ENCODE measurements at regions not wholly inside any gene's neighbourhood (a gene's known extent, or its start where the extent isn't known, plus 50 kb on each side); places are given as distances from the start of the nearest gene placed in this dataset.

DNA sequence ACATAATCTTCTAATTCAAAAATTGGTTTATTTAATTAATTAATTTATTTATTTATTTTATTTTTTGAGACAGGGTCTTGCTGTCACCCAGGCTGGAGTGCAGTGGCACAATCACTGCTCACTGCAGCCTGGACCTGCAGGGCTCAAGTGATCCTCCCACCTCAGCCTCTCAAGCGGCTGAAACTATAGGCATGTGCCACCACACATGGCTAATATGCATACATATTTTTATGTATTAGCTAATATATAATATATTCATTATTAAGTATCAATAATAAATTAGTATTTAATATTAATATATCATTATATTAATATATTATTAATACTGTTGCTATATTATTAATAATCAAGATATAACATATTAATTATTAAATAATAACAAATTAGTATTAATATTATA lies 406.7 kb downstream of the GPATCH2 start:
- no peak for DNase-seq (ENCODE audit: low read depth in 2 of 3, low spot score in 2 of 3)

DNA sequence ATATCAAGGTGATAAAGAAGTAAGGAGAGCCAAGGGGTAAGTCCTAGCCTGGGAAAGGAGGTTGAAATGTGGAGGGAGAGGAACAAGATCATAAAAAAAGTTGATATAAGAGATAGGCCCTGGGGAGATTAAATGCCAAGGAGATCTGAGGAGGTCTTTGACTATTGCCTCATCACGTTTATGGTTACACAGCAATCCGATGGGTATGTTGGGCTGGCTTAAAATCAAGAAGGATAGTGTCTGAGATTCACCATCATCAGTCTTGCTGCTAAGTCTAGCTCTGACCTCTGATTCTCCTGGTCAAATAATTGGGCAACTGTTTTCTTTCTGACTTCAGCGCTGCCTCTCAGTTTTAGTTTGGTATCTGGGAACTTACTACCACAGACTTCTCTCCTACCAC lies 416.3 kb downstream of the GPATCH2 start:
- no peak for DNase-seq (ENCODE audit: low read depth in 2 of 3, low spot score in 2 of 3)

DNA sequence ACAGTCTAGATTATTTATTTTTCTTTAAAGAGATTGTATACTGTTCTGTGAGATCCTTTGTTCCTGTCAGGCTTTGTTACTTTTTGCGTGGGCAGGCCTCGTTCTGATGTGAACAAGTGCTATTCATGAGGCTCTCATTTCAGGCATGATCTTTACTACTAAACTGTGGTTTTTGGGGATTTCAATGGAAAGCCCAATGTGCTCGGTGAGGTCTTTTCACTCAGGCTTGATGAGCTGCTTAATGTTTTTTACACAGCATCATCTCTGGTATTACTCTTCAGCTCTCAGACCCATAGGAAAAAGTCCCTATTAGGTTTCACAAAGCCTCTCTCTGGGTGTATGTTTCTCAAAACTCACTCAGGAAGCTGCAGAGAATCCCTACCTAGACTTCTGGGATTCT lies 419.4 kb downstream of the GPATCH2 start:
- no peak for DNase-seq (ENCODE audit: low read depth in 2 of 3, low spot score in 2 of 3)

DNA sequence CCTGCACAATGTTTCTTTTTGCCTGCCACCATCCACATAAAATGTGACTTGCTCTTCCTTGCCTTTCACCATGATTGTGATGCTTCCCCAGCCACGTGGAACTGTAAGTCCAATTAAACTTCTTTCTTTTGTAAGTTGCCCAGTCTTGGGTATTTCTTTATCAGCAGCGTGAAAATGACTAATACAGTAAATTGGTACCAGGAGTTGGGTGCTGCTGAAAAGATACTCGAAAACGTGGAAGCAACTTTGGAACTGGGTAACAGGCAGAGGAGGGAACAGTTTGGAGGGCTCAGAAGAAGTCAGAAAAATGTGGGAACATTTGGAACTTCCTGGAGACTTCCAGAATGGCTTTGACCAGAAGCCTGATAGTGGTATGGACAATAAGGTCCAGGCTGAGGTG lies 425.3 kb downstream of the GPATCH2 start:
- DNase-seq (ENCODE audit: low read depth in 2 of 3, low spot score in 2 of 3): no peak

DNA sequence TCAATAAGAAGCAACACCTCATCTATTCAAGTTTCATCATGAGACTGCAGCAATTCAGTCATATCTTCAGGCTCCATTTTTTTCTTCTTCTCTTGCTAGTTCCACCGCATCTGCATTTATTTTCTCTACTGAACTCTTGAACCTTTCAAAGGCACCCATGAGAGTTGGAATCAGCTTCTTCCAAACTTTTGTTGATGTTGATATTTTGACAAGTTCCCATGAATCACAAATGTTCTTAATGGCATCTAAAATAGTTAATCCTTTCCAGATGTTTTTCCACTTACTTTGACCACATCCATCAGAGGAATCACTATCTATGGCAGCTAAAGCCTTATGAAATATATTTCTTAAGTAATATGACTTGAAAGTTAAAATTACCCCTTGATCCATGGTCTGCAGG lies 434.3 kb downstream of the GPATCH2 start:
- no peak for DNase-seq (ENCODE audit: low read depth in 2 of 3, low spot score in 2 of 3)

DNA sequence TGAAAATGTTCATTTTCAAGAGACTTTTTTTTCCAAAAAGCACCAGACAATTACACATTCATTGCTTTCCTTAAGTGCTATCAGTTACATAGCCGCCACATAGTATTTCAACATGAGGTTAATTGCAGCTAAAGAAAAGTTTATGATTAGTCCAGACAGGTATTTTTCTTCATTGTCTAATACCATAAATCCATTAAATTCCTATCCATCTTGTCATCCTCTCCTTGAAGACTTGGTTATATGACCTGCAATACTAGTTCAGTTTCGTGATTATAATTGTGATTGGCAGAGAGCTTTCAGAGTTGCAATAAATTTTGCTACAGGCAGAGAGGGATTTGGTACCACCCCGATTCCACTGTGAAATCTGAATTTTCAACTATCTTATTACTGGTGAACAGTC lies 437.7 kb downstream of the GPATCH2 start:
- DNase-seq (ENCODE audit: low read depth in 2 of 3, low spot score in 2 of 3): no peak

DNA sequence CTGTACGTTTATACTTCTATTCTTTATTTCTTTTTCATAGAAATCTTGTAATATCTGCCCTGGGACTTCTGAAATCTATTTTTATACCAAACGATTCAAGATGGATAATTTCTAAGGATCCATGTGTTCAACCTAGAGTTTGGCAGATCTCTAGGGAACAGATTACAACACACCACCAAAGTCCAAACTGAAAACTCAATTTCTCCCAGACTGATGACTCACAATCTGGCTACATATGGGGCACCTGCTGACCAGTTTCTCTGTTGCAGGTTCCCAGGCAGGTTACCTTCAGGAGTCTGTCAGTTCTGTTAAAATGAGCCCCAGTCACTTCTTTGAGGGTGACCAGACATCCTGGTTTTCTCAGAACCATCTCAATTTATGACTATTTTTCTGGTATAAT lies 439.4 kb downstream of the GPATCH2 start:
- no peak for DNase-seq (ENCODE audit: low read depth in 2 of 3, low spot score in 2 of 3)

DNA sequence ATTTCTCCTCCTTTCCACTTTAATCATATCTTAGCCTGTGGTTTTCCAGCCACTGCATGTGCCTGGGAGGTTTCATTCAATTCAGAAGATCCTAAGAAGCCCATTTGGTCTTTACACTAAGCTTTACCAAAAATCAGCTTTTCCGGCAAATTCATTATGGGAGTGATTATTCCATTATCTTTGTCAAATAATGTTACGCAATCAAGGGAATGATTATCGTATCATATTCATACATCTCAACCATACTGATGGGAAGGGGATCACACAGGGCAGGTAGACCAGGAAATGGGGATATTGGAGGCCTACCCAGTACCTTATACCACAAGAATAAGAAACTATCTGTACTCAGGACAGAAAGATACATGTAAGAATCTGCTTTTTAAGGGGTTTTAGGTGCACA lies 440.5 kb downstream of the GPATCH2 start:
- no peak for DNase-seq (ENCODE audit: low read depth in 2 of 3, low spot score in 2 of 3)

DNA sequence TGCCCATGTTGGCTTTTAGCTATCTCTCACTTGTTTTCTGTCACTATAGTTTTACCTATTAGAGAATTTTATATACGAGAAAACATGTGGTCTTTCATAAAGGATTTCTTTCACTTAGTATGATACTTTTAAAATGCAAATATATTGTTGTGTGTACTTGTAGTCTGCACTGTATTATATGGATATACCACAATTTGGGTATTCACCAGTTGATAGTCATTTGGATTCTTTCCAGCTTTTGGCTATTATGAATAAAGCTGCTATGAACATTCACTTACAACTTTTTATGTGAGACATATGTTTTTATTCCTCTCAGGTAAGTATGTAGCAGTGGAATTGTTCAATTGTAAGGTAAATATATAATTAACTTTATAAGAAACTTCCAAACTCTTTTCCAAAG lies 441.5 kb downstream of the GPATCH2 start:
- no peak for DNase-seq (ENCODE audit: low read depth in 2 of 3, low spot score in 2 of 3)

DNA sequence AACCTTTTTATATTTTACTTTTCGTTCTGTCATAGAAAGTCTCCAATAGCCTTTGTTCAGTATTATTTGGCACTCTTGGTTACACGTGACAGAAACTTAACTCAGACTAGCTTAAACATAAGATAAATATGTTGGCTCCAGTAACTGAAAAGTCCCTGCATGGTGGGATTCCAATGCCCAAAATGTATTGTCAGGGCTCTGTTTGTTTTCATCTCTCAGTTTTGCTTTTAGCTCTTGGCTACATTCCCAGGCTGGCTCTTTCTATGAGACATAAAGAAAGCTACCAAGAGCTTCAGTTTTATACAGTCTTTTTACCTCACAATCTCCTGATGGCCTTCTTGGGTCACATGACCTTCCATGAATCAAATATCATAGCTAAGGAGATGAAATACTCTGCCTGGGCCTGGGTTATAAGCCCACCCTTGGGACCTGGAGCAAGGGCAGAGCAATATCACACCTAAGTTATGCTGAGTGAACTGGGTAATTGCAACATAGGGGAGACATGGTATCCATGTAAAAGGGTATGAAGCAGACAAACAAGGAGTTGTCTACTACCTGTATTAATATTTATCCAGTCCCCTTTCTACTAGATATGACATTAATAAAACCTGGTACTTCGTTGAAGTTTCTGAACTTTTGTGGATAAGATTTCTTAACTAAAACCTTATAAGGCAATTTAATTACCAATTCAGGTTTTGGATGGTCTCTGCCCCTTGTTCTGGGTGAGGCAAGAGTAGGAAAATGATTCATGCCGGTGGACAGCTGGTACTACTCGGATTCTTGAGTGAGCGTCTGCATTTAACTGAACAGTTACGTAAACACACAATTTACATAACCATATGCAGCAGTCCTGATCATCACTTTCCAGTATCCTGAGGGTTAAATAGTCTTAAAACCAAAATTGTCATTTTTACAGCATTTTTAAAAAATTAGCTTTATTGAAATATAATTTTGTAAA lies 442.3 kb downstream of the GPATCH2 start:
- no peak for DNase-seq (ENCODE audit: low read depth in 2 of 3, low spot score in 2 of 3)

DNA sequence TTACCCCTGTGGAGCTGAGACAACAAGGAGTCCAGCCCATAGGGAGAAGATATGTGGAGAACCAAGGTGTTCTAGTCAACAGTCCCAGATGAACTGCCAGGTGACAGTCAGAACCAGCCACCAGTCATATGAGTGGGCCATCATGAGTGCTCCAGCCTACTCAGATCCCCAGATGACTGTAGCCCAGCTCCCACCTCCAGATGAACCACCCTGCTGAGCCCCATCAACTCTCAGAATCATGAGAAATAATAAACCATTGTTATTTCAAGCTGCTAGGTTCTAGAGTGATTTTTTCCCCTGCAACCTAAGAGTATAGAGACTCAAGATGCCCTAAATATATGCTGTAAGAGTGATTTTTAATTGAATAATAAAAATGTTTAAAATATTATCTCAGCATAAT lies 444.2 kb downstream of the GPATCH2 start:
- DNase-seq (ENCODE audit: low read depth in 2 of 3, low spot score in 2 of 3): no peak

DNA sequence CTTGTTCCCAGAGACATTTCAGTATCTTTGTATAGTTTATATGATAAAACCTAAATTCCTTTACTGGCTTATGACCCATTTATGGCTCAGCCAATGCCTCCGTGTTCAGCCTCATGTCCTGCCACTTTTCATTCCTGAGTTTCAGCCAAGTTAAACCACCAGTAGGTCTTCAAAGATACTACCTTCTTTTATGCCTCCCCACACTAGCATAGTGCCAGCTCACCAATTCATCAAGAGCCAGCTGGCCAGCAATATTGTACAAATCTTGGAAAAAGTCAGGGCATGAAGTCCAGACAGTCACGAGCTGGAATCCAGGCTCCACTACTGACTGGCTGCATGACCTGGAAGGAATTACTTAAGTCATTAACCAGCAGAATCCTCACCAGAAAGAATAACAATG lies 446.0 kb downstream of the GPATCH2 start:
- DNase-seq (ENCODE audit: low read depth in 2 of 3, low spot score in 2 of 3): no peak

DNA sequence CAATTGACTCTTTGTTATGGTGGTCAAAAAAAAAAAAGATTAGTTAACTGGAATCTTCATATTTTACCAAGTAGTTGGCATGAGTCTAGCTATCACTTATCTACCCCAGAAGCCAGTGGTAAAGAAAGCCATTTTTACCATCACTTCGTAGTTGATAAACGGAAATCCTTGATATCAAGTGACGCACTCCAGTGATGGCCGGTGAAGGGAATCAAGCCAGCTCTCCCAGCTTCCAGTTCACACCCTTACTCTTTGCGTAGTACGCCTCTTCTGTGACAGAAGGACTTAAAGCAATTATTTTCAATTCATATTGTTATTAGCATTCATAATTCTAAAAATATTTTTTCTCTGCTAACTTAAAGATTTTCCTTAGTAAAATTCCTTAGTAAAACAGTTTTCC lies 447.9 kb downstream of the GPATCH2 start:
- DNase-seq (ENCODE audit: low read depth in 2 of 3, low spot score in 2 of 3): no peak

DNA sequence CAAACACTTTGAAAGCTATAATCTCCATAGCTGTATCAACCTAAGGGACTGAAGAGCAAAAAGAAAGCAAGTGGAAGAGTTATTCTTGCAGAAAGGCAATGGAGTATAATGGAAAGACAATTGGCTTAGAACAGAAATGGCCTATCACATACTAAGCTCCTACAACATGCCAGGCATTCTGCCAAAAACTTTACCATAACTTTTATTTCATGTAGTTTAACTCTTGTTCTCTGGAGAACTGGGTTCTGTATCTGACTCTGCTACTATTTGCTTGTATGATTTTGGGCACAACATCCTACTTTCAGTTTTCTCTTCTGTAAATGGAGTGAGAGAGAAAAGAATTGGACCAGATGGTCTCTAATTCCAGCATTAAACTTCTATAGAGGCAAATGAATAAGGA lies 449.1 kb downstream of the GPATCH2 start:
- DNase-seq (ENCODE audit: low read depth in 2 of 3, low spot score in 2 of 3): no peak

DNA sequence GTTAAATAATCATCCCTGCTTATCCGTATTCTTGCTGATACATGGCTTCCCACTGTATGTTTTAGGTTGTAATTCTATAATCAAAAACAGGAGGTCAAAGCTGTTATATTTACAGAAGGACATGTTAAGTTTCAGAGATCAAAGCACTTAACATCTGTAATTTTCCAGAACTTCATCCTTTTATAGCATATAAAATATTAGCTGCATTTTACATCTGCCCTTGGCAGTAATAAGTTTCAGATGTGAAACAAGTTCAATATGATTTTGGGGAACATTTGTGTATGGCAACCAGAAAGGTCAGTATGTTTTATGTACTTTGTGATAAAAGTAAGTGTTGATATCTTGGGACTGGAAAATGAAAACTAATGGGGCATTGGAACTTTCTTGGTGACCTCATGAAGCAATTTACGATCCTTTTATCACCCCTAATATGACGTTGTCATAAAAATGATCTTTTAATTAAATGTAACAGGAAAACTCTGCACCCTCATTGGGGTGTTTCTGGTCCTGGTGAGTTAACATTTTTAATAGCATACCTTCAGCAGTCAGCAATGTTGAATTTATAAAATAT lies 449.6 kb downstream of the GPATCH2 start:
- no peak for DNase-seq (ENCODE audit: low read depth in 2 of 3, low spot score in 2 of 3)

DNA sequence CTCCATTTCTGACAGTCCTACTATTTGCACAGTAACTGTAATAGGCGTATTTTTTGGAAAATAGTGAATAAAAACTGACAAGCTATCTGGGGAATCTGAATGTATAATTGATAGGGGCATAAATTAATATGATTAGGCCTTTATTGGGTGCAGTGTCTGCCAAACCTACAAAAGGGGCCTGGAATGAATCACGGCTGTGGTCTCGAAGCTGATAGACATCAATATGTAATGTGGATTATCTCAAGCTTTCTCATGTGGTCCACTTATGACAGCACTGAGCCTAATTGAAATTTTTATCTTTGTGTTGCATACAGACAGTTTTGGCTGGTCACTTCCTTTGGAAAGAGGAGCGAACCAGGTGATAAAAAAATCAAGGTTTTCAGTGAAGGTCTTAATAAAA lies 450.4 kb downstream of the GPATCH2 start:
- DNase-seq (ENCODE audit: low read depth in 2 of 3, low spot score in 2 of 3): no peak

DNA sequence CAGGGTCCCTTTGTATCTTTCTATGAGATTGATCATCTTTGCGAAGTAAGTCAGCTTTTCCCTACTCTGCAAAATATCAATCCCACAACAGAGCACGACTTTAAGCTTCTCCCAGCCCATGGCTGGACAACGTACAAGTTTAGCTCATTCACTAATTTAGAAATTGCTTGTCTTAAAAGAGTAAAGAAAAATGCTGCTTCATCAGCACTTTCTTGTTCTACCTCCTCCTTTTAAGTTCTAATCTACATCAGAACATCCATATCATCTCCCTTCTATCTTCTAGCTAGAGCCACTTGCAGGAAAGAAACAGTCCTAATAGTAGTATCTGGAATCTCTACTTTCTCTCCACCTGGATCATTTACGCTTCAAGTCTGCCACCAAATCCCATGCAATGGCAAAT lies 441.2 kb upstream of the ESRRG start:
- DNase-seq (ENCODE audit: low read depth in 2 of 3, low spot score in 2 of 3): no peak

DNA sequence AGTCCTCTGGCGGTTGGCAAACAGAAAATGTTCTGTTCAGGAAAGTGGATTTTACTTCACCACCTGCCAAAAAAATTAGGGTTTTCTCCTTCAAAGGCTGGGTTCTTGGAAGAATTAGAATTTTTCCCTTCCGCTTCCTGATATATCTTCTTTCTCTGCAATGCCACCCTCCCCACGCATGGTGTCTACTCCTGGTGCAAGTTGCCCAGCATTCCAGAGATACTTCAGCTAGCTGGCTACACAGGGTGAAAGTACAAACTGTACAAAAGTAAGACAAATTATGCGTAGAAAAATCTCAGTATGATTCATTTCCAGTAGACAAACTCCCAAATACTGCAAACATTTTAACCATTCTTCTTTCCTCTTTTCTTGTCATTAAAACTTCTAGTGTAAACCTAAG lies 430.1 kb upstream of the ESRRG start:
- no peak for DNase-seq (ENCODE audit: low read depth in 2 of 3, low spot score in 2 of 3)

DNA sequence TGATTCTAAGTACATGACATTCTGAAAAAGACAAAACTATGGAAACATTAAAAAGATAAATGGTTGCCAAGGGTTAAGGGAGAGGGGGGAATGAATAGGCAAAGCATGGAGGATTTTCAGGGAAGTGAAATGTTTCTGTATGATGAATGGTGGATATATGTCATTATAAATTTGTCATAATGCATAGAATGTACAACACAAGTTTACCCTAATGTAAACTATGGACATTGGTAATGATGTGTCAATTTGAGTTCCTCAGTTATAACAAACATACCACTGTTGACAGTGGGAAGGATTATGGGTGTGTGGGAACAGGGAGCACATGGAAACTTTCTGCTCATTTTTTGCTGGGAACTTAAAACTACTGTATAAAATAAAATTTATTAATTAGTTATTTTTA lies 427.1 kb upstream of the ESRRG start:
- DNase-seq (ENCODE audit: low read depth in 2 of 3, low spot score in 2 of 3): no peak

DNA sequence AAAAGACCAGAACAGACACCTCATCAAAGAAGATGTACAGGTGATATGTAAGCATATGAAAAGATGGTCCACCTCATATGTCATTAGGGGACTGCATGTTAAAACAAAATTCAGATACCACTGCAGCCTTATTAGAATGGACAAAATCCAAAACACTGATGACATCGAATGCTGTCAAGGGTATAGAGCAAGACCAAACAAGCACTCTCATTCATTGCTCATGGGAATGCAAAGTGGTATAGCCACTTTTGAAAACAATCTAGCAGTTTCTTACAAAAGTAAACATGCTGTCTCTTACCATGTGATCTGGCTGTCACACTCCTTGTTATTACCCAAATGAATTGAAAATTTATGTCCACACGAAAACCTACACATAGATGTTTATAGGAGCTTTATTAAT lies 426.6 kb upstream of the ESRRG start:
- no peak for DNase-seq (ENCODE audit: low read depth in 2 of 3, low spot score in 2 of 3)

DNA sequence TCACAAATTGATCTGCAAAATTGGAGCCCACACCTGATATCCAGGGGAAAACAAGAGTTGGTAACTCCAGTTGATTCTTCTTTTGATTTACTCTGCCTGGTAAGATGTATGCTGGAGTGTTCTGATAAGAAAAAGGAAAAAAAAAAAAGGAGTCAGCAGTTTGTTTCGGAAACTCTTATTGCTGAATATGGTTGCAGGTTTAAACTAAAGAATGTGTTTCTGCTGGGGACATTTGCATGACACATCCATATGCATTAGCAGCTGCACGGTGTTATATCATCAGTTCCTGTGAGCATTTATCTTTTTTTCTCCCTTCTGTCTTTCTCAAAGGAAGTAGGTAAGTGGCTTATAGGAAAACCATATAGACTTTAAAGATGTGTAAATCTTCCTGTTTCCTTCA lies 418.5 kb upstream of the ESRRG start:
- DNase-seq (ENCODE audit: low read depth in 2 of 3, low spot score in 2 of 3): no peak

DNA sequence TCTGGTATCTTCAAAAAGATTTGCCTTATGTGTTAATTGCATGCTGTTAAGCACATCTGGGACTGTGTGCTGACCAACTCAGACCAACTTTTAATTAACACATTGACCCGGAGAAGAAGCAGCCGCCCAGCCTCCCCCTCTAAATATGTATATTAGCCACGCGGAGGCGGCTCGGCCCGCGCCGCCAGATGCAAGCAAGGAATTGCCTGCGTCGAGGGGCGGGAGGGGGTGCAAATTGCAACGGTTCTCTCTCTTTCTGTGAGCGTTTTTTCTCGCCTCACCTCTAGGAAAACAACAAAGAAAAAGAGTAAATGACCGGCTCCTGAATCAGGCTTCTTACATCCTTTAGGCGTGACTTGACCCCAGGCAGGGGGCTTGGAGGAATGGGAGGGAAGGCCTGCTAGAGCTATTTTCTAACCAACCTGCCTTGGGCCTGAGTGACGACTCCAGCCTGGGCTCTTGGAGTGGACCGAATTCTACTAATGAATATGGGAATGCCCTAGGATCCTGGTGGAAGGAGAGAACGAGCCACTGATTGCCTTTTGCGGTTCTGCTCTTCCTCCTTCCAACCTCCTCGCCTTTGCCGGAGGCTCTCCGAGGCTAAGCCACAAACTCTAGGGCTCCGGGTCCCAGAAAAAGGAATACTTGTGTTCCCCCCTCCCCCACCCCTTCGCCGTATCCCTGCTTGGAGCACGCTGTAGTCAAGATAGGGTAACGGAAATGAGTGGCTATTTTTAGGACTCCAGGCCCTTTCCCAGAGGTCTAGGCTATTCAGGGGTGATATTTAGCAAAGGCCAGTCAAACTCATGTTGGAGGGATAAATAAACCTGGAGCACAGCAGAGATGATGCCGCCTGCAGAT lies 417.0 kb upstream of the ESRRG start:
- no peak for DNase-seq (ENCODE audit: low read depth in 2 of 3, low spot score in 2 of 3)

Measured in hematopoietic multipotent progenitor cell (in vitro differentiated cells).